ENCODE measurements at regions not wholly inside any gene's neighbourhood (a gene's known extent, or its start where the extent isn't known, plus 50 kb on each side); places are given as distances from the start of the nearest gene placed in this dataset.

GRCh38 chr15:26421065-26421464 is 351.8 kb downstream of the GABRB3 start:
- no peak for TF ChIP-seq CTCF (IDR thresholded peaks at IDR 0.05; ENCODE audit: borderline replicate concordance)
- H3K27me3 ChIP-seq (ENCODE audit: low read depth) = no peaks in the 10 kb centered on the region
- peaks cover 17% of the 10 kb centered on the region for H3K9me3 ChIP-seq (replicated peaks)
- intact Hi-C loops (cut with micrococcal nuclease) = no loop called here
- no peak overlapping the region for H3K4me3 ChIP-seq
- H3K4me1 ChIP-seq = peaks cover 18% of the 10 kb centered on the region
- DNase-seq = no peak
- H3K27ac ChIP-seq (replicated peaks) = peak overlapping the region; percentile 6
- H3K36me3 ChIP-seq = no peaks in the 10 kb centered on the region

DNA sequence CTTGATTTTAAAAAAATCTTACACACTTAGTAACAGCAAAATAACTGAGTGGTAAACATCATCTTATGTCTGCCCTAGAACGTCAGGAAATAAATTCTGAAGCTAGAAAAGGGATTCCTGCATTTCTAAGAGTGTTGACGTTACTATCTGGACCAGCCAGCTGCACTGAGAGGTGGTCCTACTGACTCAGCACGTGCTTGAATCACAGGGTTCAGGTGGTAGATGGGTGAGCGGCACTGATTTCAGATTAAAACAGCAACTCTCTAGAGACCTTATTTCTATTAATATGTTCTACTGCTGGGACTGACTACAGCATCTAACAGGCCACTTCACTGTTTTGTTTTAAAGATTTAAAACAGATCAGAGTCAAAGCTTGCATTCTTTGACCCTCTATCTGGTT is 377.2 kb downstream of the GABRB3 start:
- intact Hi-C loops (cut with micrococcal nuclease) = no loop called here
- no peaks in the 10 kb centered on the region for H3K36me3 ChIP-seq
- DNase-seq = no peak
- peaks cover 23% of the 10 kb centered on the region for H3K4me1 ChIP-seq
- no peaks in the 10 kb centered on the region for H3K9me3 ChIP-seq (replicated peaks)
- H3K27me3 ChIP-seq (ENCODE audit: low read depth) = no peaks in the 10 kb centered on the region
- TF ChIP-seq CTCF (IDR thresholded peaks at IDR 0.05; ENCODE audit: borderline replicate concordance) = no peak
- peak overlapping the region; percentile 76 for H3K27ac ChIP-seq (replicated peaks)
- H3K4me3 ChIP-seq = peak overlapping the region; percentile 58

DNA sequence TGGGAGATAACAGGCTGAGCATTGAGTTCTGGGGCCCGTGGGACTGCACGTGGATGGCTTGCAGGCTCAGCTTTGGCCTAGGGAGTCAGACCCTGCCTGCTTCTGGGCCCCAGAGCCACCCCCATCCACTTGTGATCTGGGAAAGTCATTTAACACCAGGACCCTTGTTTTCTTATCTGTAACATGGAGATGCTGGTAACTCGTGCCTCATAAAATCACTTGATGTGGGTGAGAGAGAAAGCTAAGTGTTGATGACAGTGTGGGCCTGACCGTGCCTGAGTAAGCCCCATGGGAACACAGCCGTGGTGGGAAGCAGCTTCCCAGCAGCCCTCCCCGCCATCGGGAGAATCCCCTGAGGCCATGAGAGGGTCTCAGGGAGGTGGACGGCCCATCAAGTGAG is 378.1 kb downstream of the GABRB3 start:
- Histone ChIP-seq H3K36me3 (no peaks in the 10 kb centered on the region), H3K9me3 (replicated peaks) (no peaks in the 10 kb centered on the region), H3K27me3 (ENCODE audit: low read depth) (no peaks in the 10 kb centered on the region), H3K4me3 (peak overlapping the region; percentile 58), H3K4me1 (peaks cover 27% of the 10 kb centered on the region), H3K27ac (replicated peaks) (peak overlapping the region; percentile 76)
- no peak for TF ChIP-seq CTCF (IDR thresholded peaks at IDR 0.05; ENCODE audit: borderline replicate concordance)
- intact Hi-C loops (cut with micrococcal nuclease) = no loop called here
- DNase-seq = peak; percentile 58

DNA sequence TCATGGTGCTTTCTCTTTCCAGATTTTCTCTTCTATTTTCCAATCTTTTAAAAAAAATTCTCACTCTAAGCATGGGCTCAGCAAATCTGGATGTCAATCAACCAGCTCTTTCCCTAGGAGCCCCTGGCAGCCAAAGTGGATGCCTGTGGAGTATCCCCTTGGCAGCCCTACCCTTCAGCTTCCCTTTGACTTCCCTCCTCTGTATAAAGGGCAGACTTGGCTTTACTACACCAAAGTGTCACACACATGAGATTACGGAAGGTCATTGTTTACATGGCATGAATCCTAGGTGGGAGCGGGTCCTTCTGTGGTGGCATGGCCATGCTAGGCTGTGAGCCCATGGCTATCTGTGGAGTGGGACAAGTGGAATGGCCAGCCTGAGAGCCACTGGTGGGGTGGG is 379.9 kb downstream of the GABRB3 start:
- intact Hi-C loops (cut with micrococcal nuclease) = no loop called here
- DNase-seq = no peak
- no peak for TF ChIP-seq CTCF (IDR thresholded peaks at IDR 0.05; ENCODE audit: borderline replicate concordance)
- no peaks in the 10 kb centered on the region for H3K36me3 ChIP-seq
- no peaks in the 10 kb centered on the region for H3K27me3 ChIP-seq (ENCODE audit: low read depth)
- no peaks in the 10 kb centered on the region for H3K9me3 ChIP-seq (replicated peaks)
- H3K4me3 ChIP-seq = no peak overlapping the region
- peaks cover 30% of the 10 kb centered on the region for H3K4me1 ChIP-seq
- H3K27ac ChIP-seq (replicated peaks) = peak overlapping the region; percentile 76

DNA sequence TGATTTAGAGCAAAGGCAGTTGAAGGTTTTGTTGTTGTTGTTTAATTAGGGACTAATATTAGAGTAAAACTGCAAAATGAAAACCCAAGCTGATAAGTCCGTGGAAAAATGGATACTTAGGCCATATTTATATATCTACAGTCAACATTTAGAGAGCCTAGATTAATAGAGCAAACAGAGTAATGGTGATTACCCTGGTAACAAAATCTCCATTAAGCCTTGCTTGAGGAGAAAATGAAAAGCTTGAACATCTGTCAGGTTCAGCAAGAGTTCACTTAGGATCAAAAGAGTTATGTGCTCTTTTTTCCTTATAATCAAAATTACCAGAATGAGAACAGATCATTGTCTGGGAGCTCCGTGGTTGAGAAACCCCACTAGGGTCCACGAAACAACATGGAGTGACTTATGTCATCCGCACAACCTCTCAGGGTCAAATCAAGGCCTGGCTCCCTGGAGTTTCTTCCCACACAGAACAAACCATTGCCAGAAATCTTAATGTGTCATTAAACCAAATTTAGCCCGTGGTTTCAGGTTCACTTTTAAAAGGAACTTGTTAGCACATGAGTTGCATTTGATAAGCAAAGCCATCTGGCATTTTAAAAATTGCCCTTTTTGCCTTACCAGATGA is 381.2 kb downstream of the GABRB3 start:
- no peak for DNase-seq
- Histone ChIP-seq H3K36me3 (no peaks in the 10 kb centered on the region), H3K9me3 (replicated peaks) (no peaks in the 10 kb centered on the region), H3K27ac (replicated peaks) (peak overlapping the region; percentile 51), H3K27me3 (ENCODE audit: low read depth) (no peaks in the 10 kb centered on the region), H3K4me1 (peaks cover 30% of the 10 kb centered on the region), H3K4me3 (no peak overlapping the region)
- TF ChIP-seq CTCF (IDR thresholded peaks at IDR 0.05; ENCODE audit: borderline replicate concordance) = no peak
- intact Hi-C loops (cut with micrococcal nuclease) = no loop called here

Measured in left ventricle myocardium inferior (tissue), 1 donor.